ENCODE measurements at regions not wholly inside any gene's neighbourhood (a gene's known extent, or its start where the extent isn't known, plus 50 kb on each side); places are given as distances from the start of the nearest gene placed in this dataset.

GRCh38 chr14:100638211-100638855 lies 51.1 kb upstream of the BEGAIN start:
- no peak for DNase-seq (ENCODE audit: low spot score)

- no peak for DNase-seq (ENCODE audit: low spot score)
These were observed 52.1 kb upstream of the BEGAIN start for GRCh38 chr14:100639280-100639679.

GRCh38 chr14:100640471-100641273 lies 53.5 kb upstream of the BEGAIN start:
- peak; percentile 64 for DNase-seq (ENCODE audit: low spot score)

GRCh38 chr14:100641274-100641860 lies 54.1 kb upstream of the BEGAIN start:
- no peak for DNase-seq (ENCODE audit: low spot score)

GRCh38 chr14:100643426-100643825 lies 56.2 kb upstream of the BEGAIN start:
- DNase-seq (ENCODE audit: low spot score), result no peak

GRCh38 chr14:100644383-100644782 lies 57.2 kb upstream of the BEGAIN start:
- no peak for DNase-seq (ENCODE audit: low spot score)

GRCh38 chr14:100644784-100645183 lies 57.6 kb upstream of the BEGAIN start:
- DNase-seq (ENCODE audit: low spot score), result no peak

- peak; percentile 63 for DNase-seq (ENCODE audit: low spot score)
These were observed 58.2 kb upstream of the BEGAIN start for GRCh38 chr14:100645196-100645981.

GRCh38 chr14:100645982-100646314 lies 58.7 kb upstream of the BEGAIN start:
- no peak for DNase-seq (ENCODE audit: low spot score)

GRCh38 chr14:100648474-100649172 lies 61.4 kb upstream of the BEGAIN start:
- DNase-seq (ENCODE audit: low spot score), result no peak

GRCh38 chr14:100649173-100649519 lies 61.9 kb upstream of the BEGAIN start:
- DNase-seq (ENCODE audit: low spot score), result peak; percentile 52

- DNase-seq (ENCODE audit: low spot score), result no peak
These were observed 64.8 kb upstream of the BEGAIN start for GRCh38 chr14:100651999-100652508.

- no peak for DNase-seq (ENCODE audit: low spot score)
These were observed 65.5 kb upstream of the BEGAIN start for GRCh38 chr14:100652744-100653143.

GRCh38 chr14:100653409-100653808 lies 66.2 kb upstream of the BEGAIN start:
- DNase-seq (ENCODE audit: low spot score), result no peak

- DNase-seq (ENCODE audit: low spot score), result no peak
These were observed 67.0 kb upstream of the BEGAIN start for GRCh38 chr14:100654025-100654813.

GRCh38 chr14:100654814-100655740 lies 67.9 kb upstream of the BEGAIN start:
- no peak for DNase-seq (ENCODE audit: low spot score)

- no peak for DNase-seq (ENCODE audit: low spot score)
These were observed 68.5 kb upstream of the BEGAIN start for GRCh38 chr14:100655741-100656085.

GRCh38 chr14:100656996-100657395 lies 69.7 kb upstream of the DLK1 start:
- no peak for DNase-seq (ENCODE audit: low spot score)

- DNase-seq (ENCODE audit: low spot score), result no peak
These were observed 68.9 kb upstream of the DLK1 start for GRCh38 chr14:100657780-100658179.

Data from A172 (cell line).